MG63 (cell line): ENCODE measurements at regions not wholly inside any gene's neighbourhood (a gene's known extent, or its start where the extent isn't known, plus 50 kb on each side); places are given as distances from the start of the nearest gene placed in this dataset.

Source experiments
- DNase-seq: peaks from one replicate; pipeline ENCODE4 v3.0.0-alpha.2; 2020
- H3K27me3 ChIP-seq: fragments of 250-450 bp; sonication (Bioruptor Pico); 2 replicates; pipeline ENCODE4 v1.5.1; 2020; ENCODE audit warnings: mild to moderate bottlenecking, moderate library complexity
- H3K36me3 ChIP-seq: fragments of 250-450 bp; sonication (Bioruptor Pico); 2 replicates; pipeline ENCODE4 v1.5.1; 2020; ENCODE audit warnings: mild to moderate bottlenecking, moderate library complexity
- H3K4me3 ChIP-seq: fragments of 250-450 bp; sonication (Bioruptor Pico); 2 replicates; pipeline ENCODE4 v1.5.1; 2020; ENCODE audit warnings: mild to moderate bottlenecking, moderate library complexity
- H3K9me3 ChIP-seq: fragments of 250-450 bp; sonication (Bioruptor Pico); 2 replicates; pipeline ENCODE4 v1.5.1; 2020; ENCODE audit warnings: mild to moderate bottlenecking, moderate library complexity

DNA sequence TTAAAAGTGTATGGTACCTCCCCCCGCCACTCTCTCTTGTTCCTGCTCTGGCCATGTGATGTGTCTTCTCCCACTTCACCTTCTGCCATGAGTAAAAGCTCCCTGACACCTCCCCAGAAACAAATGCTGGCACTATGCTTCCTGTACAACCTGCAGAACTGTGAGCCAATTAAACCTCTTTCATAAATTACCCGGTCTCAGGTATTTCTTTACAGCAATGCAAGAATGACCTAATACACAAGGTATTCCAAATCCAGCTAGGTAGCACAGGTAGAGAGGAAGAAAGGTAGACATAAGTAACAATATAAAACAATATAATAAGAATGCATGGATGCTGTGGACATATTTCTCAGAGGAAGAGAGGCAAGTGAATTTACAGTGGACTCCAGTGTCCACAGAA lies 394.1 kb upstream of the ARID1B start:
- no peak overlapping the region for H3K4me3 ChIP-seq
- no peaks in the 10 kb centered on the region for H3K36me3 ChIP-seq
- no peaks in the 10 kb centered on the region; the same call in 1 of the 2 replicates for H3K27me3 ChIP-seq
- no peaks in the 10 kb centered on the region for H3K9me3 ChIP-seq
- no peak for DNase-seq

DNA sequence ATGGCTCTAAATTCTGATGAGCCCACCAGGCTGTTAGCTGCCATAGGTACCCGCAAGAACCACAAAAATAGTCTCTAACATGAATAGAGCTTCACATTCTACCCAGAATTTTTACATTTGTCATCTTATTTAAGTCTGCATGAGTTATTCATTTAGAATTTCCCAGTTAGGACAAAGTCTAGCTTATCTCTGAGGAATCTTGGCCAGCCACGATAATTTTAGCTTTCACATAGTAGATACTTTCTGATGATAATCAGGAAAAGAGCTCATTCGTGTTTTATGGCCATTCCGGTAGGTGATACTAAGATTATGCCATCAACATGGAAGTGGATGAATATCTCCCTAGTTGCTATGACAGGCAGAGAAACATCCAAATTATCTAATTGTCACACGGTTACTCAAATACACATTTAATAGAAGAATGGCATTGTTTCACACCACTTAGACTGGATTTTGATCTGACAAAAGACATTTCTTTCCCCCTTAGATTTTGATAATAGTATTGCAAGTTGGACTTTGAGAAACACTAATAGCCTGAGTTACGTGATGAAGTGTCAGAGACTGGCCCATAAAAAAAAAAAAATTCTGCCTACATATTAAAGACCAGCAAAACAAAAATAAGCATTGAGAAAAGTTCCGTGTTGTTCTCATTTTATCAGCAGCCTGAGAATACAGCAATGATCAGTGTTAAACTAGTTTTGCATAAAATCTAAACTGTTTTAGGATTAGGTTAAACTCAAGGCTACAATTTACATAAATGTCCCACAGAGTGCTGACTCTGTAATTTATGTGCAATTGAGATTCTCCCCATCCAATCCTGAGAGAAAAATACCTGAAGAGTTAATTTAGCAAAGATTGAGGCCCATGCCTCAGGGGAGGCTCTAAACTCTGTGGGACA lies 397.5 kb upstream of the ARID1B start:
- Histone ChIP-seq H3K36me3 (no peaks in the 10 kb centered on the region), H3K4me3 (no peak overlapping the region), H3K27me3 (no peaks in the 10 kb centered on the region; the same call in 1 of the 2 replicates), H3K9me3 (no peaks in the 10 kb centered on the region)
- no peak for DNase-seq

DNA sequence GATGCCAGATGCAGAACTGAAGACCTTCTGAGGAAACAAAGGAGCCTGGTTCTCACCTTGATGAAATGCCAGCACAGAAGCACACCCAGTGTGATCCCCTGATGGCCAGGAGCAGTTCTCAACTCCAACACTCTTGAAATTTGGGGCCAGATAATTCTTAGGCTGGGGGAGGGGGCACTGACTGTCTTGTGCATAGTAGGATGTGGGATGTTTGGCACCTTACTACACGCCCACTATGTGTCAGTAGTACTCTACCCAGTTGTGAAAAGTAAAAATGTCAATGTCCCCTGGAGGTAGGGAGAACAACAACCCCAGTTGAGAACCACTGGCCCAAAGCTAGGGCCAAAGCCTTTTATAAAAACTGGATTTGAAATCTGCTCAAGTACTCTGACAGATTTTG lies 398.3 kb upstream of the ARID1B start:
- H3K4me3 ChIP-seq = no peak overlapping the region
- no peaks in the 10 kb centered on the region; the same call in 1 of the 2 replicates for H3K27me3 ChIP-seq
- no peaks in the 10 kb centered on the region for H3K9me3 ChIP-seq
- H3K36me3 ChIP-seq = no peaks in the 10 kb centered on the region
- no peak for DNase-seq

DNA sequence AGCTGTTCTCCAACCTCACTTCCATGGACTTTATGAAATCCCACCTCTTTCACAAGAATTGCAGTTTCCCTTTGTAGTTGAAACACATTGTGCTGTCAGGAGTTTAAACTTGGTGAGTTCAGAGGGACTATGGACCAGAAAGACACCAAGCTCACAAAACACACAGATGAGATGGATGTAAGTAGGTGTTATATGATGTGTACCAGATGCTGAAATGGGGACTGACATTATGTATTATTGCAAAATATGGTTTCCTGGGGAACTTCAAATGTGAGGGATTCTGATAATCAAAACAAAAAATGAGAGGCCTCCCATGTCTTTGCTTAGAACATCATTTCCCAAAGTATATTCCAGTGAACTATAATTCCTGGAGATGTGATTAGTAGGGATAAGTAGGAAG lies 401.1 kb upstream of the ARID1B start:
- H3K4me3 ChIP-seq = no peak overlapping the region
- H3K9me3 ChIP-seq = no peaks in the 10 kb centered on the region
- no peak for DNase-seq

DNA sequence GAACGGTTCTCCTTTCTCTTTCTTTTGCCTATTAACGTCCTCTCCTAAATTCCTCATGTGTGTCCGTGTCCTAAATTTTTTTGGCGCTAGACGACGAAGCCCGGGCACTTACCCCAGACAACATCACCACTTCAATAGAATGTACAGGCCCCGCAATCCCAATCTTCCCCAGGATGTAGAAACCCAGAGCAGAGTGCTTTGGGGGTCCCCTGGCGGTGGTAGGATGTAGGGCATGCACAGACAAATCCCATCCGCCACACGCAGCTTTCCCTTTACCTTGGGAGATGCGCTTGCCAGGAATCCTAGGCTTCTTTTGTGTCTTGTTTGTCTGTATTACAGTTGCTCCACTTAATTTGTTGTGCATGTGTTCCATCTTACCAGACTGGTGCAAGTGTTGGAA lies 417.3 kb upstream of the ARID1B start:
- DNase-seq = no peak
- H3K36me3 ChIP-seq = no peaks in the 10 kb centered on the region
- H3K27me3 ChIP-seq = no peaks in the 10 kb centered on the region
- no peak overlapping the region for H3K4me3 ChIP-seq
- no peaks in the 10 kb centered on the region for H3K9me3 ChIP-seq

More for the DNA sequence above, 401.1 kb upstream of the ARID1B start:
- Histone ChIP-seq H3K27me3 (no peaks in the 10 kb centered on the region; the same call in 1 of the 2 replicates), H3K36me3 (no peaks in the 10 kb centered on the region)

DNA sequence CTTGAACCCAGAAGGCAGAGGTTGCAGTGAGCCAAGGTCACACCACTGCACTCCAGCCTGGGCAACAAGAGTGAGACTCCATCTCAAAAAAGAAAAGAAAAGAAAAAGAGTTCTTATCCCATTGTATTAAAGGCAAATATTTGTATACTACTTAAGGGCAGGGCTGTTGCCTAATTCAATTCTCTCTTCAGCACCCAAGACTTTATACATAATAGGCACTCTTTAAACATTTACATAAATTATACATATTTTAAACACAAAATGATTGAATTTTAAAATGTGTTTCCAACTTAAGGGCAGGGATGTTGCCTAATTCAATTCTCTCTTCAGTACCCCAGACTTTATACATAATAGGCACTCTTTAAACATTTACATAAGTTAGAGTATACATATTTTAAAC lies 424.3 kb upstream of the ARID1B start:
- no peak for DNase-seq
- Histone ChIP-seq H3K36me3 (no peaks in the 10 kb centered on the region), H3K4me3 (no peak overlapping the region)

DNA sequence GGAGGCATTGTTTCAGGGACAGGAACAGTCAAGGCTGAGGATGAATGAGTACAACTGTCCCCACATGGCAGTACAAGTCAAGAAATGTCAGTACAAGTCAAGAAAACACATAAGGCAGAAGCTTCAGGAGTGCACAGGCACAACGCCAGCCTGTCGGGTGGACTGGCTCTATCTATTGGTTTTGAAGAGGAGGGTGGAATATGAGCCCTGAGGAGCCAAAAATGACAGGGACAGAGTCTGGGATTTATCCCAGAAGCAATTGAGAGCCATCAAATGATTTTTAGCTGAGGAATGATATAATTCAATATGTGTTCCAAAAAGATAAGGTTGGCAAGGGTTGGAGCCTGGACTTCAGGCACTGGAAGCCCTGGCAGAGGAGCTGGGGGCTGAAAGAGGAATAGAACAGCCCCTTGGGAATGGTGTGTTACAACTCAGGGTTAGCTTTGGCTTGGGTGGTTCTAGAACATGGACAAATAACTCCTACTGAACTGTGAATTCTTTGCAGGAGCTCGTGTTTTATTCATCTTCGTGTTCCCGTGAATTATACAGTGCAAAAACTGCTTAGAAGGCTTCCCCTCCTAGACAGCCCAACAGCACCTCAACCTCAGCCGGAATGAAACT lies 425.7 kb upstream of the ARID1B start:
- DNase-seq = no peak
- Histone ChIP-seq H3K9me3 (no peaks in the 10 kb centered on the region), H3K4me3 (no peak overlapping the region)

More for the DNA sequence above, 424.3 kb upstream of the ARID1B start:
- Histone ChIP-seq H3K9me3 (no peaks in the 10 kb centered on the region), H3K27me3 (no peaks in the 10 kb centered on the region)

DNA sequence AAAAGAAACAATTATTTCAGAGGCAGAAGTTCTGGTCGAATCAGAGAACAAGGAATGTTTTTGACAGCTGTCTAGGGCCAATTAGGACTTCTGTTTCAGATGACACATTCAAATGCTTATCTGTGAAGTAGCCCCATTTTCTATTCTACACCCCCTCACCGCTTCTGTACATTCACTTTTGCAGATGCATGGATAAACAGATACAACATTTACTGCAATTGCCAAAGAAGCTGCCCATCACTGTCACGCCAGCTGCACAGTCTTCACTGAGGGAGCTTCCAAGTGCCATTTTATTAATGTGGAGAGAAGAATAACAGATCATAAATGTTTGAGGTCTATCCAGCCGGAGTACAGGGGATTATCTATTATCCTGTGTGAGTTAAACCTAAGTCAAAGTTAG lies 426.8 kb upstream of the ARID1B start:
- no peak for DNase-seq
- H3K4me3 ChIP-seq = no peak overlapping the region
- H3K9me3 ChIP-seq = no peaks in the 10 kb centered on the region
- H3K36me3 ChIP-seq = no peaks in the 10 kb centered on the region
- H3K27me3 ChIP-seq = no peaks in the 10 kb centered on the region

More for the DNA sequence above, 425.7 kb upstream of the ARID1B start:
- H3K27me3 ChIP-seq = no peaks in the 10 kb centered on the region
- no peaks in the 10 kb centered on the region for H3K36me3 ChIP-seq

DNA sequence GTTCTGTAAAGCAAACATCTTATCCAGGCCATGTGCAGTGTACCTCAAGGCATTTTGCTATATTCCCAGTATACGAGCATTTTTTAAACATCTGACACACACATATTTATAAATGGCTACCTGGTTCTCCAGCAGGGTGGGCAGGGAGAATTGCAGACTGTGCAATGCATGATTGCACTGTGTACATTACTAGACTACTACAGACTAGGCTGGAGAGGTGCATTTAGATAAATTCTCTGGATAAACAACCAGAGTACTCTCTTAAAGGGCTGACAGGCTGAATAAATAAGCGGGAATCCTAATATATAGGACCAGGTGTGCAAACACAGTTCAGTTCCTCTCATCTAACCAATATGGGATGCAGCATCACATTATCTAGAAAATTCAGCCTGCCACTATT lies 428.3 kb upstream of the ARID1B start:
- no peaks in the 10 kb centered on the region for H3K27me3 ChIP-seq
- H3K4me3 ChIP-seq = no peak overlapping the region
- H3K9me3 ChIP-seq = no peaks in the 10 kb centered on the region
- no peaks in the 10 kb centered on the region for H3K36me3 ChIP-seq
- DNase-seq = no peak

DNA sequence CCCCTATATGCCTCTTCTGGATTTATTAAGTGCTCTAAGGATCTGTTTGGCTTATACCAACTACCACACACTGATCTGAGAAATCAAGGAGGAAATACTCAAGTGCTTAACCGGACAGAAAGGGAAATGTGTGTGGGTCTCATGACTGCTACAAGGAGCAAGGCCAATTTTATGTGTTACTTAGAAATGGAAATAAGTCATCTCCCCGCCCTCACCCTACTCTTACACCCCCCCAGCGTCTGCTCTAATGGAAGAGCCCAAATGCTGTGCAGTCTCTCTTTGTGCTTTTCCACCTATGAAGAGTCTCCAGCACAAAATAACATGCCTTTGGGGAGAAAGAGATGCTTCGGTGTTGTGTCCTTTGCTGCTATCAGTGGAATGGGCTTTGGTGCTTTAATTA lies 428.8 kb upstream of the ARID1B start:
- Histone ChIP-seq H3K27me3 (no peaks in the 10 kb centered on the region), H3K4me3 (no peak overlapping the region), H3K36me3 (no peaks in the 10 kb centered on the region), H3K9me3 (no peaks in the 10 kb centered on the region)
- no peak for DNase-seq

DNA sequence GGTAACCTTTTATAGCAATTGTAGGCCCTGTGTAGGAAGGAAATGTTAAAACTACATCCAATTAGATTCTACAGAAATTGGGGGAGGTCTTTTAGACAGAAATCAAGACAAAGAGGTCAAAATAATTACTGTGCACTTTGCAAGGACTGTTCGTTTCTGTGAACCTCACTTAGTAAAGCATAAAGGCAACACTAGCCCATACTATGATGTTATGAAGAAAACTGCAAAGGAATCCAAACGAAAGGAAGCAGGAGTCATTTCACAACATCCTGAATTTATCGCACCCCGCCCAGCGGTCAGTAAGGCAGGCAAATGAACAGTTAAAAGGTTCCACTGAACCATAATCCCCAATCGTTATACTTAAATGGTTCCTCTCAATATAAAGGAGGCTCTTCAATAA lies 429.5 kb upstream of the ARID1B start:
- no peak overlapping the region for H3K4me3 ChIP-seq
- no peak for DNase-seq
- no peaks in the 10 kb centered on the region for H3K9me3 ChIP-seq
- no peaks in the 10 kb centered on the region for H3K27me3 ChIP-seq
- H3K36me3 ChIP-seq = no peaks in the 10 kb centered on the region

DNA sequence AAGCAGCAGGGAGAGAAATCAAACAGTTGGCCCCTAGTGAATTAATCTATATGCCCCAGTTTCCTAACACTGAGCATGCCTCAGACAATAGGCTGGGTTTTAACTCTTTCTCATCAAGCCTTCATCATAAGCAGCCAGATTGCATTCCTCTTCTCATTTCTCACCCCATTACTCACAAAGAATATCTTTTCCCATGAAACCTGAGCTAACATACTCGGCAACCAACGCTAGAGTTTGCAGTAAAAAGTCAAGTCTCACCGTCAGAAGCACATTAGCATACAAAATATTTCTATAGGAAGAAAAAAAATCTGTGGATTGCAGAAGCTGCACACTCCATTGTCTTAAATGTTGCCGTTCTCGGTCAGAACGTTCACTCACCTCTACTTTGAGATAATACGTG lies 429.9 kb upstream of the ARID1B start:
- H3K4me3 ChIP-seq = no peak overlapping the region
- H3K36me3 ChIP-seq = no peaks in the 10 kb centered on the region
- no peaks in the 10 kb centered on the region for H3K9me3 ChIP-seq
- no peak for DNase-seq
- H3K27me3 ChIP-seq = no peaks in the 10 kb centered on the region

DNA sequence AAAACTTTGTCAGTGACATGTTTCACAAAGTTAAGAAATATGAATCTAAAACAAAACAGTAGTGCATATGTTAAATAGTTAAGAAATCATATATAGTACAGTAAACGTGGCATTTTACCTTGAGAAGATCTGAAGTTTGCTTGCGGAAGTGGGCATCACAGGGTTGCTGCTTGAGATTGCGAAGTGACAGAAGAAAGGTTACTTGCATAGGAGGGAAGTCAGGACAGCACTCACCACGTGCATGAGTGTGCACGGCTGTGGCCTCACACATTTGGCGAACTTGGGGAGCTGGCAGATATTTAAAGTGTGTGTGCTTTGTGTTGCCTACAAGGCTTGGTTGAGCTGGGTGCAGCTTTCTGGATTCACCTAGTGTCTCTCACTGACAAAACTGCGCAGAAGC lies 431.5 kb upstream of the ARID1B start:
- DNase-seq = no peak
- no peaks in the 10 kb centered on the region for H3K27me3 ChIP-seq
- no peaks in the 10 kb centered on the region for H3K9me3 ChIP-seq
- no peaks in the 10 kb centered on the region for H3K36me3 ChIP-seq
- H3K4me3 ChIP-seq = no peak overlapping the region

DNA sequence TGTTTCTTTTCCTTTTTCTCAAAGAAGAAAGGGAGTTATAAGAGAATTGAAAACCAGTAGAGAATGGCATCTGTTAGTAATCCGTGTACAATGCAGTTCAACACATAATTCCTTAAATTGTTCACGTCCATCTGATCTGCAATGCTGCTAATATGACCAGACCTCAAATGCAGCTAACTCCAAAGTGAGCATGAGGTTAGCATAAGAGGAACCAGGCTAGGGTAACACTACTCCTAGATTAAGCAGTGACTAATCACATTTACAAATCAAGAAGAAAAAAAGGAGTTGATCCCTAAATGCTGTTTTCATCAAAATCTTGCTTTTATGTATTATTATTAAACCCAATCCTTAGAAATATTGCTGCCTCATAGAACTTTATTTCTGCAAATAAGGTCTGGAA lies 432.7 kb upstream of the ARID1B start:
- H3K36me3 ChIP-seq = no peaks in the 10 kb centered on the region
- no peak for DNase-seq
- no peaks in the 10 kb centered on the region for H3K9me3 ChIP-seq
- H3K4me3 ChIP-seq = no peak overlapping the region
- H3K27me3 ChIP-seq = no peaks in the 10 kb centered on the region

DNA sequence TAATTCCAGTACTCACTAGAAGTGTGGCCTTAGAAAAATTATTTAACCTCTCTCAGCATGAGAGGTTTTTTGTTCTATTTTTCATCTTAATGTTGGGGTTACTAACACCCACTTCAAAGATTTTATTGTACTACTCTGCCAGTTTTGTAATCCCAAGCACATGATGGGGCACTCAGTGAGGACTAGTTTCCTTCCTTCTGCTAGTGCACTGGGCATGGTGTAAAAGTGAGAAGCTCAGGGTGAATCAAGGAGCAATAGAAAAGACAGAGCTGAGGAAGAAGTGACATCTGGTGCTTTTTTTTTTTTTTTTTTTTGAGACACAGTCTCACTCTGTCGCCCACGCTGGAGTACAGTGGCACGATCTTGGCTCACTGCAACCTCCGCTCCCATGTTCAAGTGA lies 439.4 kb upstream of the ARID1B start:
- DNase-seq = no peak

DNA sequence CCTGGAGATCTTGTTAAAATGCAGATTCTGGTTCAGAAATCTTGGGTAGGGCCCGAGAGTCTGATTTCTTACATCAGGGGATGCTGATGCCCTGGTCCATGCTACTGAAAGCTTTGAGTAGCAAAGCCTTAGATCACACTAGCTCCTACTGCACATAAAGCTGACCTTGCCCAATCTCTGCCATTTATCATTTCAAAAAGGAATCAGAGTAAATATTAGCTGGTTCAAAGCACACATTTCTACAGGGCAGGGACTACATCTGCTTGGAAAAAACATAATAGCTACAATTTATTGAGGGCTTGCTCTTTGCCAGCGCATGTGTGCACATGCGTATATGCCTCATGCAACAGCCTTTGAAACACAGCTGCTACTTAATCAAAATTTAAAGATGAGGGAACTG lies 440.4 kb upstream of the ARID1B start:
- Histone ChIP-seq H3K36me3 (no peaks in the 10 kb centered on the region), H3K27me3 (no peaks in the 10 kb centered on the region), H3K9me3 (no peaks in the 10 kb centered on the region), H3K4me3 (no peak overlapping the region)
- no peak for DNase-seq

More for the DNA sequence above, 439.4 kb upstream of the ARID1B start:
- no peaks in the 10 kb centered on the region for H3K27me3 ChIP-seq
- no peaks in the 10 kb centered on the region for H3K9me3 ChIP-seq
- no peaks in the 10 kb centered on the region for H3K36me3 ChIP-seq
- H3K4me3 ChIP-seq = no peak overlapping the region

DNA sequence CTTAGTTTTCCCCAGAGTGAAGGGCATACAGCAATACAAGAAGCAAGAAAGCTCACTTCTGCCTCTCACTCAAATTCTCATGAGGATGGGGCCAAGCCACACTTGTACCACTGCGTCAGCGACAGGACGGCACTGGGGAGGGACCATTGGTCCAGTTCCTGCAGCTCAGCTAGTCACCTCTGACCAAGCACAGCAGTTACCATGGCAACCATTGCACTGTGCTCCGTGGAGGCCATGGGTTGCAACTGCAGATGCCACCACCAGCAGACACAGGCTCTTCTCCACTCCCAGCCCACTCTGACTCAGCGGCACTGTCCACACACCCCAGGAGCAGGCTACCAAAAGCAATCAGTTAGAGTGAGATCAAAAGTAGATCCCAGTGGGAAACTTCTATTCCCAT lies 441.1 kb upstream of the ARID1B start:
- Histone ChIP-seq H3K4me3 (no peak overlapping the region), H3K36me3 (no peaks in the 10 kb centered on the region), H3K27me3 (no peaks in the 10 kb centered on the region), H3K9me3 (no peaks in the 10 kb centered on the region)
- no peak for DNase-seq

DNA sequence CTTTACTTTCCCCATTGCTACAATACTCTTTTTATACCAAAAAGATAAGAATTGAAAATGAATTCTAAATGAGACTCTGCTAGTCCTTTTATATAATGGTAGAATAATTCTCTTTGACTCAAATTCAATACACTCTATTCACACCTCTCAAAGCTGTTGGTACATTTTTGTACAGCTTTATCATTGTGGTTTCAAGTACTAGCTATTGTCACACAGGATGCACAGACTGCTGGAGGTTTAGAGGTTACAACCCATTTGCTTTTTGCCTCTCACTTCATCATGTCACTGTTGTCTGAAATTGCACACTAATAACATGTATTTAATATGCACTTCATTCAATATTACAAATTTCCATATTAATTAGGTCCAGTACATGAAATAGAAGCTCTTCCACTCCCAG lies 442.2 kb upstream of the ARID1B start:
- Histone ChIP-seq H3K36me3 (no peaks in the 10 kb centered on the region), H3K27me3 (no peaks in the 10 kb centered on the region), H3K9me3 (no peaks in the 10 kb centered on the region), H3K4me3 (no peak overlapping the region)
- no peak for DNase-seq
